ENCODE measurements at regions not wholly inside any gene's neighbourhood (a gene's known extent, or its start where the extent isn't known, plus 50 kb on each side); places are given as distances from the start of the nearest gene placed in this dataset.

DNA sequence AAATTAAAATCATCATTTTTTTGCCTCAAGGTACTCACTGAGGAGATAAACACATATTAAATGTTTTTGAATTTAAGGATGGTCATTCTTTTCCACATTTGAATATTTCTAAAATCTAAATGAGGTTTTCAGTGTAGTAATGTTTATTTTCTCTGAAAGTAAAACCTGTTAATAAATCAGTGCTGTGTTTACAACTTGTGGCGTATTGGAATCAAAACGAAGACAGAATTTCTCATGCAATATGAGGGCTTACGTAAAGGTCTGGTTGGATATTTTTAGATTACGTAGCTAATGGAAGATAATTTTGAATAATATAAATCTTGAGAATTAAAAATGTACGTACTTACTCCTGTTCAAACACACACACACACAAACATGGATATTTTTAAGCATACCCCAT is 106.8 kb upstream of the LUZP2 start:
- no TSS peak for BruUV-seq (replicated peaks)
- H3K36me3 Mint-ChIP-seq (ENCODE audit: insufficient read depth, unreplicated experiment): no peaks in the 10 kb centered on the region
- no peaks in the 10 kb centered on the region for H3K4me1 Mint-ChIP-seq (ENCODE audit: low read depth, unreplicated experiment)
- Histone ChIP-seq H3K27me3 (replicated peaks; ENCODE audit: control insufficient read depth, insufficient read depth, low read length) (no peaks in the 10 kb centered on the region), H3K4me3 (ENCODE audit: low read depth, low read length) (no peak overlapping the region), H3K36me3 (ENCODE audit: control insufficient read depth, insufficient read depth, low read length) (no peaks in the 10 kb centered on the region), H3K4me1 (no peaks in the 10 kb centered on the region), H3K9me3 (no peaks in the 10 kb centered on the region)
- no peak for TF ChIP-seq CTCF (IDR thresholded peaks at IDR 0.05; ENCODE audit: insufficient read depth in 1 of 2, low read depth in 1 of 2, low read length in 1 of 2, severe bottlenecking in 1 of 2, unreplicated experiment in 1 of 2)
- no peak overlapping the region for H3K4me3 Mint-ChIP-seq (ENCODE audit: unreplicated experiment)
- POLR2A ChIA-PET: no interaction called here
- DNase-seq: no peak
- H3K27ac Mint-ChIP-seq (ENCODE audit: unreplicated experiment): no peak overlapping the region
- no peaks in the 10 kb centered on the region for H3K27me3 Mint-ChIP-seq (ENCODE audit: insufficient read depth, unreplicated experiment)
- H3K9me3 Mint-ChIP-seq (ENCODE audit: unreplicated experiment): no peaks in the 10 kb centered on the region
- CTCF ChIA-PET: no interaction called here
- intact Hi-C loops (cut with micrococcal nuclease; ENCODE audit: unreplicated experiment): no loop called here

DNA sequence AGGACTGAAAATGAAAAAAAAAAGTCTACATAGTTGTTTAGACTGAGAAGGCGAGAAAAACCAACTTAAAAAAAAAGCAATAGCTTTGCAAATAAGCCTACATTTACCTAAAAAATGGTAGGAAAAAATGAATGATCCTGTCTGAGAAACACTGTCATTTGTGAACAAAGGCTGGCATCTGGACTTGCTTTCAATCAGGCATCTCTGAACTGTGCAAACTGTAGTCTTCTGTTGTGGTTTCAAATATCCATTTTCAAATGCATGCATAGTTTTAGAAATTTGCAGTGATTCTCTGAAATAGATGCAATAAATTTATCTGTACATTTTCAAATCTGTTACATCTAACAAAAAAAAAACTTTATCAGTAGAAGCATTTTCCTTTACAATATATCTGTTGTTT is 106.1 kb upstream of the LUZP2 start:
- Mint-ChIP-seq H3K27ac (ENCODE audit: unreplicated experiment) (no peak overlapping the region), H3K4me1 (ENCODE audit: low read depth, unreplicated experiment) (no peaks in the 10 kb centered on the region), H3K36me3 (ENCODE audit: insufficient read depth, unreplicated experiment) (no peaks in the 10 kb centered on the region), H3K9me3 (ENCODE audit: unreplicated experiment) (no peaks in the 10 kb centered on the region), H3K4me3 (ENCODE audit: unreplicated experiment) (no peak overlapping the region), H3K27me3 (ENCODE audit: insufficient read depth, unreplicated experiment) (no peaks in the 10 kb centered on the region)
- ChIA-PET CTCF (no interaction called here), POLR2A (no interaction called here)
- DNase-seq: no peak
- H3K4me1 ChIP-seq: no peaks in the 10 kb centered on the region
- H3K9me3 ChIP-seq: no peaks in the 10 kb centered on the region
- intact Hi-C loops (cut with micrococcal nuclease; ENCODE audit: unreplicated experiment): no loop called here
- H3K4me3 ChIP-seq (ENCODE audit: low read depth, low read length): no peak overlapping the region
- H3K36me3 ChIP-seq (ENCODE audit: control insufficient read depth, insufficient read depth, low read length): no peaks in the 10 kb centered on the region
- no peaks in the 10 kb centered on the region for H3K27me3 ChIP-seq (replicated peaks; ENCODE audit: control insufficient read depth, insufficient read depth, low read length)
- no TSS peak for BruUV-seq (replicated peaks)
- TF ChIP-seq CTCF (IDR thresholded peaks at IDR 0.05; ENCODE audit: insufficient read depth in 1 of 2, low read depth in 1 of 2, low read length in 1 of 2, severe bottlenecking in 1 of 2, unreplicated experiment in 1 of 2): no peak

DNA sequence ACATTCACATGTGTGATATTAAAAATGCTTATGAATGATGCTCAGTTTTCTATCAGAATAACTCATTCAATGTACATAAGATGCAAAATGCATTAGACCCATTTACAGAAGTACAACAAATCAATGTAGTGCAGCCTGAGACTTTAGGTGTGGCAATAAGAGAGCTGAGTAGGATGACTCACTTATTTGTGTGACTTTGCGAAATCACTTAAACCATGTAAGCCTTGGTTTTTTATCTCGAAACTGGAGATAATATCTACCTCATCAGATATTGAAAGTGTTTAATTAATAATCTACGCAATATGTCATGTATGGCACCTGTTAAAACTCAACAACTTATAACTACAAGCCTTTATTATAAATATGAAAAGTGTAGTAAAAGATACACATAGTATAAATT is 105.7 kb upstream of the LUZP2 start:
- Mint-ChIP-seq H3K36me3 (ENCODE audit: insufficient read depth, unreplicated experiment) (no peaks in the 10 kb centered on the region), H3K4me3 (ENCODE audit: unreplicated experiment) (no peak overlapping the region), H3K9me3 (ENCODE audit: unreplicated experiment) (no peaks in the 10 kb centered on the region), H3K4me1 (ENCODE audit: low read depth, unreplicated experiment) (no peaks in the 10 kb centered on the region), H3K27me3 (ENCODE audit: insufficient read depth, unreplicated experiment) (no peaks in the 10 kb centered on the region), H3K27ac (ENCODE audit: unreplicated experiment) (no peak overlapping the region)
- no TSS peak for BruUV-seq (replicated peaks)
- no peaks in the 10 kb centered on the region for H3K27me3 ChIP-seq (replicated peaks; ENCODE audit: control insufficient read depth, insufficient read depth, low read length)
- ChIA-PET POLR2A (no interaction called here), CTCF (no interaction called here)
- no peak overlapping the region for H3K4me3 ChIP-seq (ENCODE audit: low read depth, low read length)
- no peaks in the 10 kb centered on the region for H3K4me1 ChIP-seq
- DNase-seq: no peak
- no peaks in the 10 kb centered on the region for H3K9me3 ChIP-seq
- intact Hi-C loops (cut with micrococcal nuclease; ENCODE audit: unreplicated experiment): no loop called here
- no peak for TF ChIP-seq CTCF (IDR thresholded peaks at IDR 0.05; ENCODE audit: insufficient read depth in 1 of 2, low read depth in 1 of 2, low read length in 1 of 2, severe bottlenecking in 1 of 2, unreplicated experiment in 1 of 2)
- H3K36me3 ChIP-seq (ENCODE audit: control insufficient read depth, insufficient read depth, low read length): no peaks in the 10 kb centered on the region
